Upper lobe of left lung (tissue), 4 donors: ENCODE measurements at regions not wholly inside any gene's neighbourhood (a gene's known extent, or its start where the extent isn't known, plus 50 kb on each side); places are given as distances from the start of the nearest gene placed in this dataset.

Experiments
- CTCF ChIP-seq, 6 experiments: fragments of 450-650 bp in 4 of 6; fragments of 200-600 bp in 2 of 6; sonication (generic) in 2 of 6; IDR thresholded peaks; one replicate each; pipeline ENCODE4 v1.5.1; 2016 to 2019; ENCODE audit warnings: antibody characterized with exemption in 6 of 6
- EP300 ChIP-seq, 4 donors: sonication (generic); formaldehyde crosslinking; IDR thresholded peaks; one replicate each; pipeline ENCODE4 v1.5.1; 2017; ENCODE audit warnings: antibody characterized with exemption in 4 of 4, control low read depth in 2 of 4
- POLR2A ChIP-seq, 4 donors: fragments of 450-650 bp; IDR thresholded peaks; one replicate each; pipeline ENCODE4 v1.5.1; 2016 to 2017; ENCODE audit warnings: antibody characterized with exemption in 4 of 4, mild to moderate bottlenecking in 2 of 4
- POLR2AphosphoS5 ChIP-seq, 2 donors: sonication (generic); formaldehyde crosslinking; IDR thresholded peaks; one replicate each; pipeline ENCODE4 v1.5.1; 2017; ENCODE audit warnings: antibody characterized with exemption in 2 of 2

- no peak for TF ChIP-seq POLR2A (IDR thresholded peaks at IDR 0.05)
- no peak for TF ChIP-seq CTCF (IDR thresholded peaks at IDR 0.05)
- TF ChIP-seq EP300 (IDR thresholded peaks at IDR 0.05): no peak
- TF ChIP-seq POLR2AphosphoS5 (IDR thresholded peaks at IDR 0.05): no peak
Observed at GRCh38 chr6:106802139-106802538, 172.4 kb downstream of the CD24 start.
